H1 (cell line): ENCODE measurements at regions not wholly inside any gene's neighbourhood (a gene's known extent, or its start where the extent isn't known, plus 50 kb on each side); places are given as distances from the start of the nearest gene placed in this dataset.
A peak's percentile ranks its signal among the peaks of the same experiment; 100 is the strongest.

Experiments used
- CTCF ChIA-PET: fragments of 300-600 bp; sonication (Branson Sonifier 250); formaldehyde crosslinking; loops from one replicate; lab custom pipeline; 2021; ENCODE audit not compliant: partially characterized antibody; lab: Charles Lee
- POLR2A ChIA-PET: fragments of 300-600 bp; sonication (Branson Sonifier 250); formaldehyde crosslinking; loops from one replicate; lab custom pipeline; 2021; ENCODE audit warnings: inconsistent platforms; ENCODE audit not compliant: partially characterized antibody; lab: Charles Lee
- DNase-seq, 2 experiments: peaks; one replicate each; pipeline versions ENCODE4 v3.0.0 to v3.0.0-alpha.2; 2010 to 2022; ENCODE audit warnings: low spot score in 2 of 2, low read depth in 1 of 2, mixed read lengths in 1 of 2
- FAIRE-seq: peaks from 2 replicates; lab custom pipeline; 2011; peaks lifted over from hg19 to GRCh38; lab: Jason Lieb, UNC
- H2AFZ ChIP-seq: 2 replicates; pipeline ENCODE4 v1.8.1; 2012; ENCODE audit warnings: low read length, inconsistent platforms
- H2AK5ac ChIP-seq: 2 replicates; pipeline ENCODE4 v1.6.1; 2013; ENCODE audit warnings: low read depth, low read length
- H2BK120ac ChIP-seq: replicated peaks from 2 replicates; pipeline ENCODE3; 2013; ENCODE audit warnings: low read depth, low read length, inconsistent platforms
- H2BK12ac ChIP-seq: 2 replicates; pipeline ENCODE4 v1.6.1; 2013; ENCODE audit warnings: low read depth, low read length
- H2BK15ac ChIP-seq: 2 replicates; pipeline ENCODE4 v1.6.1; 2013; ENCODE audit warnings: low read length
- H2BK20ac ChIP-seq: 2 replicates; pipeline ENCODE4 v1.6.1; 2013; ENCODE audit warnings: low read length
- H2BK5ac ChIP-seq: 2 replicates; pipeline ENCODE4 v1.6.1; 2013; ENCODE audit warnings: low read depth, low read length
- H3K14ac ChIP-seq: 2 replicates; pipeline ENCODE4 v1.6.1; 2013; ENCODE audit warnings: inconsistent platforms; ENCODE audit not compliant: insufficient read length
- H3K18ac ChIP-seq: 2 replicates; pipeline ENCODE4 v1.6.1; 2013; ENCODE audit warnings: low read length; ENCODE audit errors: extremely low read depth
- H3K23ac ChIP-seq: 2 replicates; pipeline ENCODE4 v1.6.1; 2013; ENCODE audit warnings: inconsistent platforms; ENCODE audit not compliant: insufficient read length
- H3K23me2 ChIP-seq: 2 replicates; pipeline ENCODE4 v1.6.1; 2013; ENCODE audit warnings: low read depth, low read length
- H3K27ac ChIP-seq: 2 replicates; pipeline ENCODE4 v1.6.1; 2011; ENCODE audit warnings: low read depth, low read length, inconsistent platforms
- H3K27me3 ChIP-seq, 4 experiments: replicated peaks in 1 of 4; 1 replicate in 1 of 4; 2 replicates in 3 of 4; pipeline versions ENCODE4 v1.6.1 to v1.8.1; 2011 to 2013; ENCODE audit warnings: low read length in 3 of 4, mild to moderate bottlenecking in 3 of 4, inconsistent platforms in 2 of 4, mixed read lengths in 2 of 4, moderate library complexity in 1 of 4; ENCODE audit not compliant: control insufficient read depth in 3 of 4, insufficient read depth in 3 of 4; ENCODE audit errors: extremely low read depth in 1 of 4
- H3K36me3 ChIP-seq, 4 experiments: 2 replicates each; pipeline versions ENCODE4 v1.6.1 to v1.8.1; 2011 to 2013; ENCODE audit warnings: mild to moderate bottlenecking in 4 of 4, low read length in 3 of 4, moderate library complexity in 2 of 4, control low read depth in 1 of 4, inconsistent platforms in 1 of 4; ENCODE audit not compliant: insufficient read depth in 4 of 4, control insufficient read depth in 2 of 4
- H3K4ac ChIP-seq: replicated peaks from 2 replicates; pipeline ENCODE3; 2013; ENCODE audit warnings: low read length, low read depth, mixed read lengths, inconsistent platforms; ENCODE audit not compliant: insufficient read length
- H3K4me1 ChIP-seq, 4 experiments: replicated peaks in 1 of 4; 1 replicate in 1 of 4; 2 replicates in 3 of 4; pipeline versions ENCODE4 v1.6.1 to v1.8.1; 2011 to 2013; ENCODE audit warnings: low read length in 3 of 4, inconsistent platforms in 2 of 4, mixed read lengths in 1 of 4; ENCODE audit not compliant: insufficient read depth in 4 of 4, control insufficient read depth in 3 of 4
- H3K4me2 ChIP-seq, 2 experiments: 2 replicates each; pipeline versions ENCODE4 v1.6.1 to v1.8.1; 2011 to 2013; ENCODE audit warnings: low read depth in 2 of 2, low read length in 2 of 2, control low read depth in 1 of 2, inconsistent platforms in 1 of 2, mild to moderate bottlenecking in 1 of 2; ENCODE audit not compliant: insufficient read depth in 1 of 2
- H3K4me3 ChIP-seq, 4 experiments: fragments of 200-600, 300-600 bp in 1 of 4; sonication (generic), shearing (Covaris generic), sonication (Bioruptor Twin) in 1 of 4; 2 replicates each; pipeline versions ENCODE4 v1.5.1 to v1.8.1; 2011 to 2016; ENCODE audit warnings: low read length in 4 of 4, low read depth in 3 of 4, control low read depth in 2 of 4, inconsistent platforms in 2 of 4, mild to moderate bottlenecking in 2 of 4, mixed read lengths in 1 of 4, moderate library complexity in 1 of 4; ENCODE audit not compliant: insufficient read depth in 2 of 4; ENCODE audit errors: extremely low read depth in 1 of 4
- H3K56ac ChIP-seq: replicated peaks from 2 replicates; pipeline ENCODE3; 2013; ENCODE audit warnings: low read depth, mild to moderate bottlenecking, mixed read lengths, low read length, inconsistent platforms; ENCODE audit not compliant: insufficient read length
- H3K79me1 ChIP-seq: 2 replicates; pipeline ENCODE4 v1.6.1; 2013; ENCODE audit warnings: low read depth, low read length, control low read depth
- H3K79me2 ChIP-seq, 2 experiments: 2 replicates each; pipeline versions ENCODE4 v1.6.1 to v1.8.1; 2012 to 2013; ENCODE audit warnings: low read length in 2 of 2, mild to moderate bottlenecking in 2 of 2, inconsistent platforms in 1 of 2; ENCODE audit not compliant: insufficient read depth in 2 of 2, control insufficient read depth in 1 of 2
- H3K9ac ChIP-seq, 4 experiments: replicated peaks in 1 of 4; 1 replicate in 1 of 4; 2 replicates in 3 of 4; pipeline versions ENCODE4 v1.6.1 to v1.8.1; 2011 to 2013; ENCODE audit warnings: low read depth in 3 of 4, low read length in 3 of 4, control low read depth in 2 of 4, mild to moderate bottlenecking in 2 of 4, moderate library complexity in 2 of 4, inconsistent platforms in 1 of 4; ENCODE audit errors: extremely low read depth in 1 of 4
- H3K9me3 ChIP-seq, 2 experiments: 2 replicates each; pipeline versions ENCODE4 v1.6.1 to v1.8.1; 2012 to 2013; ENCODE audit warnings: mild to moderate bottlenecking in 2 of 2, moderate library complexity in 2 of 2, control low read depth in 1 of 2, inconsistent platforms in 1 of 2, low read depth in 1 of 2, low read length in 1 of 2, mixed read lengths in 1 of 2; ENCODE audit not compliant: insufficient read depth in 2 of 2
- H4K20me1 ChIP-seq, 2 experiments: replicated peaks in 1 of 2; 2 replicates each; pipeline versions ENCODE3 to v1.8.1; 2011 to 2013; ENCODE audit warnings: inconsistent platforms in 2 of 2, low read length in 2 of 2, mild to moderate bottlenecking in 1 of 2; ENCODE audit not compliant: insufficient read depth in 2 of 2, control insufficient read depth in 1 of 2
- H4K5ac ChIP-seq: 2 replicates; pipeline ENCODE4 v1.6.1; 2013; ENCODE audit warnings: low read length, low read depth, mixed read lengths, inconsistent platforms; ENCODE audit not compliant: insufficient read length
- H4K8ac ChIP-seq: 2 replicates; pipeline ENCODE4 v1.8.0; 2013; ENCODE audit warnings: mild to moderate bottlenecking, moderate library complexity, low read length, inconsistent platforms; ENCODE audit not compliant: insufficient read depth; ENCODE audit errors: extremely low read depth
- H4K91ac ChIP-seq: replicated peaks from 2 replicates; pipeline ENCODE3; 2013; ENCODE audit warnings: low read length, mixed read lengths, inconsistent platforms; ENCODE audit not compliant: insufficient read length
- ATF3 ChIP-seq: IDR thresholded peaks from 2 replicates; pipeline ENCODE4 v1.6.1; 2011; ENCODE audit warnings: low read depth, mild to moderate bottlenecking, low read length; ENCODE audit not compliant: insufficient read depth
- CBX5 ChIP-seq: fragments of 300-800, 300-1000 bp; sonication (generic); IDR thresholded peaks from 2 replicates; pipeline ENCODE4 v1.7.1; 2016; ENCODE audit warnings: antibody characterized with exemption, low read length, low read depth
- CHD2 ChIP-seq: IDR thresholded peaks from 2 replicates; pipeline ENCODE4 v1.6.1; 2012; ENCODE audit warnings: low read length, improper control_type of control experiment
- CTBP2 ChIP-seq: IDR thresholded peaks from 2 replicates; pipeline ENCODE4 v1.7.0; 2011; ENCODE audit warnings: borderline replicate concordance, mild to moderate bottlenecking, moderate library complexity, mixed read lengths, low read length; ENCODE audit not compliant: insufficient read depth, insufficient read length
- E2F6 ChIP-seq: IDR thresholded peaks from 2 replicates; pipeline ENCODE4 v1.6.1; 2012; ENCODE audit warnings: inconsistent platforms
- EZH2 ChIP-seq: fragments of 200-600 bp; sonication (generic); IDR thresholded peaks from 2 replicates; pipeline ENCODE4 v1.7.1; 2012; ENCODE audit warnings: low read depth, mild to moderate bottlenecking, moderate library complexity, low read length, inconsistent platforms; ENCODE audit not compliant: severe bottlenecking
- KDM4A ChIP-seq: IDR thresholded peaks from one replicate; pipeline ENCODE4 v1.7.1; 2012; ENCODE audit warnings: low read depth, mild to moderate bottlenecking, moderate library complexity, low read length, inconsistent platforms; ENCODE audit not compliant: severe bottlenecking
- KDM5A ChIP-seq: fragments of 200-600 bp; IDR thresholded peaks from 2 replicates; pipeline ENCODE4 v1.7.1; 2012; ENCODE audit warnings: mild to moderate bottlenecking, low read length, inconsistent platforms, mixed read lengths
- NANOG ChIP-seq: IDR thresholded peaks from 2 replicates; pipeline ENCODE4 v1.6.1; 2011; ENCODE audit warnings: low read length, low read depth, mild to moderate bottlenecking, inconsistent platforms; ENCODE audit not compliant: insufficient read depth, poor library complexity, severe bottlenecking
- RNF2 ChIP-seq: fragments of 200-900, 300-1000 bp; sonication (generic); IDR thresholded peaks from 2 replicates; pipeline ENCODE4 v1.7.1; 2016; ENCODE audit warnings: borderline replicate concordance, low read depth, mild to moderate bottlenecking, antibody characterized with exemption, low read length; ENCODE audit not compliant: poor library complexity, severe bottlenecking; ENCODE audit errors: missing control alignments
- SP4 ChIP-seq: IDR thresholded peaks from 2 replicates; pipeline ENCODE4 v1.6.1; 2012; ENCODE audit warnings: low read length, inconsistent platforms
- TAF1 ChIP-seq: IDR thresholded peaks from 2 replicates; pipeline ENCODE4 v1.6.1; 2011; ENCODE audit warnings: mild to moderate bottlenecking, low read depth, low read length
- ZNF274 ChIP-seq: IDR thresholded peaks from 2 replicates; pipeline ENCODE4 v1.7.0; 2012; ENCODE audit warnings: low read length, borderline replicate concordance; ENCODE audit errors: extremely low read depth
- WGBS, 2 experiments: shearing (Covaris generic) in 1 of 2; methylation state at CpG; one replicate each; pipeline versions ENCODE4 v1.1.6 to v1.1.7; 2013 to 2015; ENCODE audit warnings: low lambda C conversion rate in 2 of 2, mixed read lengths in 2 of 2, inconsistent platforms in 1 of 2, low coverage in 1 of 2, missing lambda C conversion rate in 1 of 2; ENCODE audit not compliant: insufficient replicate concordance in 2 of 2, insufficient coverage in 1 of 2, insufficient read length in 1 of 2; ENCODE audit errors: extremely low coverage in 1 of 2, missing lambda C conversion rate in 1 of 2; 5-methylcytosine and 5-hydroxymethylcytosine counted together

GRCh38 chr14:101491841-101492240, 69.5 kb upstream of the DIO3 start:
- Histone ChIP-seq H3K27me3 (no peaks in the 10 kb centered on the region; a peak in 1 of 7 replicates), H2AFZ (no peak overlapping the region), H3K23me2 (no peaks in the 10 kb centered on the region; the same call in 1 of the 2 replicates), H2BK20ac (no peak overlapping the region), H3K9ac (no peak overlapping the region), H2BK12ac (no peak overlapping the region), H3K18ac (no peak overlapping the region), H3K14ac (no peak overlapping the region), H3K9me3 (no peaks in the 10 kb centered on the region; a peak in 1 of 4 replicates), H3K27ac (no peak overlapping the region), H2AK5ac (no peak overlapping the region), H4K91ac (no peak overlapping the region), H3K56ac (no peak overlapping the region), H2BK5ac (no peak overlapping the region), H4K8ac (no peak overlapping the region), H4K20me1 (no peaks in the 10 kb centered on the region), H3K4me1 (peaks cover 8 to 16% (median 11%) of the 10 kb centered on the region in 4 experiments), H3K4me2 (no peak overlapping the region), H3K79me1 (no peaks in the 10 kb centered on the region), H3K4me3 (no peak overlapping the region), H4K5ac (no peak overlapping the region), H3K4ac (no peak overlapping the region), H2BK15ac (peak overlapping the region; percentile 8; the same call in 1 of the 2 replicates), H3K36me3 (no peaks in the 10 kb centered on the region), H3K79me2 (no peaks in the 10 kb centered on the region), H3K23ac (no peak overlapping the region), H2BK120ac (no peak overlapping the region)
- FAIRE-seq, result no peak
- DNase-seq, result no peak
- ChIA-PET CTCF (interaction anchor here (0.9 to 1.1 kb wide), 2 partner anchors 17 to 21 kb away, joined by 3 to 8 read pairs; no protein-coding TSS in a partner anchor), POLR2A (no interaction called here)
- WGBS, 2 experiments, result 98% methylated on average over 9 of the region's 12 CpGs; no CpG with 5 or more reads in 1 of the 2 experiments
- TF ChIP-seq E2F6 (no peak), ATF3 (no peak), KDM4A (no peak), KDM5A (no peak), CBX5 (no peak), CTBP2 (no peak), NANOG (no peak), EZH2 (no peak), TAF1 (no peak), RNF2 (no peak), ZNF274 (no peak), SP4 (no peak), CHD2 (no peak)
